ENCODE measurements at regions not wholly inside any gene's neighbourhood (a gene's known extent, or its start where the extent isn't known, plus 50 kb on each side); places are given as distances from the start of the nearest gene placed in this dataset.

DNA sequence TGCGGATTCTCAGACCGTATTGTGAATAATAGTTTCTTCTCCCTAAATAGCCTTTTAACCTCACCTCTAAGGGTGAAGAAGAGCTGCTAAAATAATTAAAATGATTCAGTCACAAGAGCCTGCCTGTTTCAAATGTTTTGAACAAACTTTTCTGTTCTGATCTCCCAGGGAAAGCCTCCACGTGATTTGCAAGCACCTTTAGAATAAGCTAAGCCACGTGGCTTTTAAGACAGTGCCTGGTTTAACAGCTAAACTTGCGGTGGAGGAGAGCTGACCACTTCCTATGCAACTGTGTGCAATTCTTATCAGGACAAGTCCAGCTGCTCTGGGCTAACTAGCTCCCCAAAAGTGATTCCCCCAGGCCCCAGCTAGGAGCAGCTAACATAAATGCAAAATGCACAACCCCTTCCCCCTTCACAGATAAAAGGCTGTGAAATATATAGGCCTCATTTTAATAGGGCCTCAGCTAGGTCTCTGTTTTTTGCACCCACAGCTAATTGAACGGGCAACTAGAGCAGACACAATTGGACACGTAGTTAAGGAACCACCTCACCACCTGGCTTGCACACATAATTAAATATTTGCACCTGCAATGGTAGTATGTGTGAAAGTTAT, 401.2 kb upstream of the NR2F2 start:
- DNase-seq = no peak

DNA sequence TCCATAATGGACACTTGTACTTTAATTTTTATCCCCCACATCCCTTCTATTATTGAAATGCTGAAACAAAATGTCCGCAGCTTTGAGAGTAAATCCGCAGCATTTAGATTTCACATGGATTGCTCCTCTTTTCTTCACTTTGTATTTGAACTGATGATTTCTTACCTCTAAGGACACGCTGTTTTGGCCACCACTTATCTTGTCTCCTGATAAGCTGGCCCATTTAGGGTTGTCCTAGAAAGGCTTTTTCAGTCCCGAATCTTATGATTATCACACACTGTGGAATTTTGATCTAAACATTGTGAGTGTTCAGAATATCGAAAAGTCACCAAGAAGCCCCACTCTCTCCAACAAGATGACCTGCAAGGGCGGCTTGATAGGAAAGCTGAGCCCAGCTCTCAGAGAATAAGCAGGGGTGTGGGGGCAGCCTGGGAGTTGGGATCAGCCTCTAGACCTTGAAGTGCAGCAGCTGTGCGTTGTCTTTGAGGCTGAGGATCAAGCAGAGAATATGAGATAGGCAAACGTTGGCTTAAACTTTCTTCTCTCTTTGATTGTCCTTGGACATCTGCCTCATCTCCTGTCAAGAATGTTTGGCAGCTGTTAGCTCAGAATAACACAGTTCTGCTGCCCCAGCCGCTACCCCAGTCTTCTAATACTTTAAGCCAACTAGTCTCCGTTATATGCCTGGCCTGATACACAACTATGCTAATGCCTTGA, 399.7 kb upstream of the NR2F2 start:
- peak; percentile 91 for DNase-seq

GRCh38 chr15:95931619-95932018, 398.9 kb upstream of the NR2F2 start:
- no peak for DNase-seq

GRCh38 chr15:95932141-95932540, 398.4 kb upstream of the NR2F2 start:
- no peak for DNase-seq

DNA sequence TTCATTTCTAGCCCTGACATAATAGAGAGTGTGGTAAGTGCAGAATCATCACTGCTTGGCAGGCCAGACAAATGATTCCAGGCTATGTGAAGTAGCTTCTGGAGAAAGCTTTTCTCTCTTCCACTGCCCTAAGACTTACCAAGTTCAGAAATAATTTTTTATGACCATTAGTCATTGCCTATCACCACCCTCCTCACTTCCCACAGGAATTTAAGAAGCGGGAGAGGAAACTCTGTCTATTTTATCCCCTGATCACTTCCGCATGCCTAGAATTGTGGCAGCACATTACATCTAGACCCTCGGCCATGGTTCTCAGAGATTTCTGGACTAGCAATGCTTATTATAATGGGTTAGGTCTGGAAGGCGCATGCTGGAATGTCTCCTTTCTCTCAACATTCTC, 397.8 kb upstream of the NR2F2 start:
- DNase-seq = no peak

DNA sequence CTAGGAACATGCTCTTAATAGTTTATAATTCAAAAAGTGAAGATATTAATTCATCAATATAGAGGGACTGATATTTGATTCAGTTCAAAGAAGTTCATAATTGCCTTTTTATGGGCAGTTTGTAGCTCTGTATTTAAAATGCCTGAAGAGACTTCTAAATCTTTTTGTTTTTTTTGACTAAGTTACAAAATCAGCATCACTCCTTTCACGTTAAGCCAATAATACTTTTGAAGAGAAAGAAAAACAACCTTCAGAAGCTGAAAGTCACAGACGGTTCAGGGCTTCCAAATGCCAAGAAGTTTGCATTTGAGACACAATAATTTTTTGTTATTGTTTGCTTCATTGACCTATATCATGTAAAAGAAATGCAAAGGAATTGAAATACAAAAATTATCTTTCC, 394.6 kb upstream of the NR2F2 start:
- no peak for DNase-seq

DNA sequence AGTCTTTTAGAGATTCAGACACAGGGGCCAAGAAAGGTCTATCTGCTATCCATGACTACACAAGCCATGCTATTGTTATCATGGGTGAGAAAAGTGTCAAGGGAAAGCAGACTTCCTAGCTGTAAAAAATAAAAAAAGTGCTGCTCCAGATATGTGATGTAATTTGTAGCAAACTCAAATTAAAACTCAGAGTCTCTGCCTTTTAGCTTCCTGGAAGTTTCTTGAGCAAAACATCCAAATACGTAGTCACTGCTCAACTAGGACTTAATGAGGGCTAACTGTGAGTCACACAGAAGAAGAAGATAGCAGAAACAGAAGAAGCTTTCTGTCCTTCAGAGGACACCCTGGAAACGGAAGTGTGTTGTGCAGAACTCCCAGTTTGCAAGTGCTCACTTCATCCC, 393.4 kb upstream of the NR2F2 start:
- DNase-seq = no peak

DNA sequence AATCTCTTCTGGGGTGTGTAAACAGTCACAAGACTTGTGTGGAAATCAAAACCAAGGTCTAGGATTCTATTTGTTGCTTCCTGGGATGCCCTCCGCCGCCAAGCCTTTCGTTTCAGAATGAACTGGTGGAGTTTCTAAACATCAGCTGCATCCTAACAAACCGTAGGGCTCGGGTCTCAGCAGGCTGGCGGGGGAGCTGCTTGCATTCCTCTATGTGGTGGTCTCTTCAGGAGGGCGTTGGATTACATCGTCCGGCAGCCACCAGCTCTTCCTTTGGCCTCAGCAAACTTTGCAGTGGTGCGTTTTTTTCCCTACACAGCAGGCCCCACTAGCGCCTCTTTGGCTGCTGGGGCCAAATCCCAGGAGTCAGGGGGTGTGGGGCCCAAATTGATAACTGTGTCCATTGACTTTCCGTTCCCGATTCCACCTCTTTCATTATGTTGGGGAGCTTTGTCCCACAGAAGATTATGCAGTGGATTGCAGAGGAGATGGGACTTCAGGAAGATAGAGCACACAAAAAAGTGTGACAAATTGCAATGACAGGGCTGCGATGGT, 390.0 kb upstream of the NR2F2 start:
- DNase-seq = no peak

- no peak for DNase-seq
Measured at GRCh38 chr15:95944193-95944592, 386.3 kb upstream of the NR2F2 start.

GRCh38 chr15:95944661-95945255, 385.7 kb upstream of the NR2F2 start:
- peak; percentile 59 for DNase-seq

- no peak for DNase-seq
Measured at GRCh38 chr15:95946241-95946640, 384.3 kb upstream of the NR2F2 start.

DNA sequence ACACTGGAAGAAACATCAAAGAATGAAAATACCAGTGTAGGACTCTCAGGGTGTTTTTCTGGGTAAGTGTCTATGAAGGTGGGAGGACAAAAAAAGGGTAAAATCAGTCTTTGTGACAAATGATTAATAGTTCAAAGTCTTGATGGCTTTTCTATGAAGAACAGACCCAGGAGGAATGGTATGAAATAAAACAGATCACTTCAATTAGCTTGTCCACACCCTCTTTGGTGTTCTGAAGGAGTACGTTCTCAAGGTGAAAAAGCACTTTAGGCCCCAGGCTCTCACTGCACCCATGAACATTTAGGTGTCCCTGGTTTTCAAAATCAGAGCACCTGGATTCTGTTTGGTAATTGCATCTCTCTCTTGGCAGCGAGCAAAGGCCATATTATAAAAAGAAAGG, 383.6 kb upstream of the NR2F2 start:
- DNase-seq = no peak

DNA sequence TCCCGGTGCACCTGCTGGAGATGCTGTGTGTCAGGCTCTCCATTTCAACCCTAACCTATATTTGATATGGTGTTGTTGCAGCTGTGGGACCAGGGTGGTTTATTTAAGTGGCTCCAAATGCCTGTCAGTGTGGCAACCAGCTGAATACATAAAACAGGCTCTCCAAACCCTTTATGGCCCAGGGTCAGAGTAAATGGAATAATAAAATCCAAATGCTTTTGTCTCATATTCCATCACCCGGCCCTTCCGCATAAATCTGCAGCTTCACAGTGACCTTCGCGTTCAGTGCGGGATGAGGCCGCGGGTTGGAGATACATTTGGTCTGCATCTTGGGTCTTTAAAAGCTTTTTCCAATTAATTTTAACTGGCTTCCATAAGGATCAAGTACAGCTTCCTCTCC, 382.1 kb upstream of the NR2F2 start:
- DNase-seq = no peak

DNA sequence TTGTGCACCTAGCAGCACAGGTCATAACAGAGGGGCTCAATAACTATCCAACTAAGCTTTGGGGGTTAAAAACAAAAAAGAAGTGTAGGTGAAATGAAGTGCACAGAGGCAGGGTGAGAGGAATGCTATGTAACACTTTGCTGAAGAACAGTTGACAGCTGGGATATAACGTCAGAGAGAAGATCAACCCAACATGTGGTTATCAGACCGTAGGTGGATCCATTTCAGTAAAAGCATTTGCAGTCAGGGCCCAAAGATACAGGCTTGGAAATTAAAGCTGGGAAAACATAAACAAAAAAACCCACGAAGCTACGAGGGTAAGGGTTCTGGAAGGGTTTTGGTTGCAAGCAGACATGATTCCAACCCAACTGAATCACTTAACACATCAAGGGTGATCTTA, 377.5 kb upstream of the NR2F2 start:
- no peak for DNase-seq

DNA sequence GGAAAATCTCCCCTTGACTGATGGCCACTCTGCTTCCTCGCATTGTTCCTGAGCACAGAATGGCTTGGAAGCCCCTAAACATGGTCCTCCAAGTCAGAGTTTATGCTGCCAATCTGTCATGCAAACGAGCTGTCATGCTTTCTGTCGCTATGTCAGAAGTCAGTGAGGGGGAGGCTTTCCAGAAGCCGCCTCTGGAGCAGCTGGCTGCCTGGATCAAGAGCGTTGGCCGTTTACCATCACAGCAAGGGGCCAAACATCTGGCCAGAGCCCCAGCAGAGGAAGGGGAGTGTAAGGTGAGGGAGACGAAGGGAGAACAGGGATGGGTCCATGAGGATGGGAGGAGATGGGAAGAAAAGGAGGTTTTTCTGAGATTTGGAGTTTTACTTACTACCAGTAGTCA, 372.6 kb upstream of the NR2F2 start:
- DNase-seq = peak; percentile 71

- peak; percentile 50 for DNase-seq
Measured at GRCh38 chr15:95958382-95958781, 372.1 kb upstream of the NR2F2 start.

GRCh38 chr15:95968856-95969255, 361.6 kb upstream of the NR2F2 start:
- no peak for DNase-seq

- no peak for DNase-seq
Measured at GRCh38 chr15:95970326-95970725, 360.2 kb upstream of the NR2F2 start.

DNA sequence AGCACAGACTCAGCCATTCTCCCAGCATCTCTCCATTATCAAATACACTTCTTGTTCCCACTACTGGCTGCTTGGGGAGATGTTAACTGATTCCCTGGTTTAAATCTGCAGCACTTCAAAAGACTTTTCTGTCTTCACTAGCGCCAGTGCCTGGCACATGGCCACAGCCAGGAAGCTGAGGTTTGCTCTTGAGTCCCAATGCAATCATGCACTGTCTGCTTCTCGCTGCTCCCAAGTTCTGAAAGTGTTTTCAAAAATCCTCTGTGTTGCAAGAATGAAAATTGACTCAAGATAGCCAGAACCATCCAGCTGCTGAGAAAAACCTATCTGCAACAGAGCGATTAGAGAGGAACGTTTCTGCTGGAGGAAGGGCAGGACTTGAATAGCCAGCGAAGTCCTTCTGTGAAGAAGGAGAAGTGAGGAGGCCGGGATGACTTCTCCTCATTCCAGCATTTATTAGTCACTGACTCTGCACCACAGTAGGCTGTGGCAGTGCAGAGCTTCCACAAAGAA, 358.4 kb upstream of the NR2F2 start:
- peak; percentile 57 for DNase-seq

GRCh38 chr15:95972812-95973211, 357.7 kb upstream of the NR2F2 start:
- no peak for DNase-seq

DNA sequence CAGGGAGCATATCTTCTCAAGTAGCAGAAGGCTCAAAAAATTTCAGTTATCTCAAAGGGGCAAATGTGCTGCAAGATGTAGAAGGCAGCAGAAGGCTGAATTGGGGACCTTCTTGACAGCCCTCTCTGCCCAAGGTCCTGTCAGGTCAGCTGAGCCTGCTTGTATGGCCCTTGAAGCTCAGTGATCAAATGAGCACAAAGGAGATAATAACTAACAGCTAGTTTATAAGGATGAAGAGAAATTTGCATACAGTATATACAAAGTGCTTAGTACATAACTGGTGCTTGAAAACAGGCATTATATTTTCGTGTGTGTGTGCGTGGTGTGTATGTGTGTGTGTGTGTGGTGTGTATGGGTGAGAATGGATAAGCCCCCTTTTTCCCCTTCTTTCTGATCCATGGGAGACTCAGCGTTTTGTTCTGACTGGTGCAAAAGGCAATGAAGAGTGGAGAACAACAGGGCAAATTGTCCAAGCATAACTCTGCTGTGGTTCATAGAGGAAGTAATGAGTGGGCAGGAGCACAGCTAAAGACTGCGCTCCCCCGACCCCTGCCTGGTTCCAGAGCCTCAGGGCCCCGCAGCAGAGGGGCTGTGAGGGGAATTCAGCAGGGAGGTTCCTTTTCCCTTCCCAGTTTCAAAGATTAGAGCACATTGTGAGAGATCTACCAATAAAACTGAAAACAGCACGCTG, 356.8 kb upstream of the NR2F2 start:
- no peak for DNase-seq

- no peak for DNase-seq
Measured at GRCh38 chr15:95975212-95975611, 355.3 kb upstream of the NR2F2 start.

GRCh38 chr15:95979286-95979685, 351.2 kb upstream of the NR2F2 start:
- DNase-seq = no peak

All from tongue (tissue), 1 donor.